Activated T-helper 9 cell treated with anti-CD3 and anti-CD28 coated beads, Interleukin-2, amount 50 U/mL, for 16 hours (primary cell): ENCODE measurements at regions not wholly inside any gene's neighbourhood (a gene's known extent, or its start where the extent isn't known, plus 50 kb on each side); places are given as distances from the start of the nearest gene placed in this dataset.

ENCODE experiments used
- DNase-seq: peaks from one replicate; pipeline ENCODE4 v3.0.0-alpha.2; 2020; ENCODE audit warnings: low read depth

GRCh38 chr10:78742730-78743615, 325.8 kb upstream of the ZMIZ1 start:
- DNase-seq, result no peak

DNA sequence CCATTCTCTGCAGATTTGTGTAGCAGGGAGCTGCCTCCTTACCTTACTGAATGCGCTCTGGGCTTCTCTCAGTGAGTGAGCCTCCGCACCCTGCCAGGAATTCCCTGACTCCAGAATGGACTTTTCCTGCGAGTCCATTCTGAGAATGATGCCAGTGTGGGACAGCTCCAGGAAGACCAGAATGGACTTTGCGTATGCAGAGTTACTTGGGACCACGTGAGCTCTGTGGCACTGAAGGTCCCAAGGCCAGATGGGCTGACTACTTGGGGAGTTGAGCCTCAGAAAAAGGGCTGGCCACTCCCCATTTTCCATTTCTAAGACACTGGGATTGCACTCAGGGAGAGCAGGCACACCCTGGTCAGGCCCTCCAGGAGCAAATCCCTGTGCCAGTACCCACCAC, 324.7 kb upstream of the ZMIZ1 start:
- no peak for DNase-seq

- no peak for DNase-seq
These were observed 324.2 kb upstream of the ZMIZ1 start for GRCh38 chr10:78744491-78745090.

GRCh38 chr10:78745441-78745840, 323.3 kb upstream of the ZMIZ1 start:
- DNase-seq, result no peak

DNA sequence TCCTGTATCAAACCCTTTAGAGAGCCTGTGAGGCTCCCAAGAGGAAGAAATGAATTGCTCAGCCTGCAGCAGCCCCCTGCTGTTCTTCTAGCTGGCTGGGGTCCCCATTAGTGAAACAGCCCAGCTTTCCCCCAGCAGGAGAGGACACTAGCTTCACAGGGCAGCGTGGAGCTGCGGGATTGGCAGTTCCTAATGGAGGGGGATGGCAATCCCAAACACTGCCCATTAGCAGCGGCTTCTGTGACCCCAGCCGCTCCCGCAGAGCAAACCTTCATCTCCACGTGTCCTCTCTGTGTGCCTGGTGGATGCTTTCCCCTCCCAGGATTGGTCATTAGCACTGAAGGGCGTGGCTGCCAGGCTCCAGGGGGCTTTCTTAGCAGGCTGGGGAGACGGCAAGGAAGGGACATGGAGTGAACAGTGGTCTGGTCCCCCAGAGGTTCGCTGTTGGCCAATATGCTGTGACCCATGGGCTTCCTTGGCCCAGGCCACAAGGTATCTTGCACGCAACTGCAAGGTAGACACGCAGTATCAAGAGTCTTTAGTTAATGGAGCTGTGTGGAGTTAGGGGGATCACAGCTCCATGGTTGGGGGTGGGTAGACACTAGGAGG, 322.5 kb upstream of the ZMIZ1 start:
- DNase-seq, result no peak

GRCh38 chr10:78747401-78748234, 321.1 kb upstream of the ZMIZ1 start:
- DNase-seq, result no peak

- no peak for DNase-seq
These were observed 320.6 kb upstream of the ZMIZ1 start for GRCh38 chr10:78748235-78748533.

DNA sequence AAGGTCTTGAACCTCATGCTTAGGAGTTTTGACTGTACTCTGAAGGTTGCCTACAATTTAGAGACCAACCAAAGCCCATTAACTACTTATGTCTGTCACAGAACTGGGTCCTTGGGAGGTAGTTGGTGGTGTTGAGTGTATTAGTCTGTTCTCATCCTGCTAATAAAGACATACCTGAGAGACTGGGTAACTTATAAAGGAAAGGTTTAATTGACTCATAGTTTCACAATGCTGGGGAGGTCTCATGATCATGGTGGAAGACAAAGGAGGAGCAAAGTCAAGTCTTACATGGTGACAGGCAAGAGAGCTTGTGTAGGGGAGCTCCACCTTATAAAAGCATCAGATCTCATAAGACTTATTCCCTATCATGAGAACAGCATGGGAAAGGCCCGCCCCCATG, 319.6 kb upstream of the ZMIZ1 start:
- DNase-seq, result no peak

DNA sequence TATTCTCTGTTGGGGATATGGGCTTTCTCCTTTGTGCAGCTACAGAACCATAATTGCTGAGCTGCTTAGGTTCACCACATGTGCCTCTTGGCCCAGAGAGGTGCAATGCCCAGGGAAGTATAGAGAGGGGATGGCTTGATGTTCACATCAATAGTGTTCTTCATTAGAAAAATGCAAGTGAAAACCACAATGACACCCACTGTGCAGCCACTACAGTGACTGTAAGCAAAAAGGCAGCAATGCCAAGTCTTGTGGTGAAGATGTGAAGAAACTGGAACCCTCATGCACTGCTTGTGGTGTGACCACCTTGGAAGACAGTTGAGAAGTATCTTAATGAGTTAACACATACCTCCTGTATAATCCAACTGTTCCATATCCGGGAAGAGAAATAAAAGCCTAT, 318.9 kb upstream of the ZMIZ1 start:
- DNase-seq, result no peak

- DNase-seq, result no peak
These were observed 318.3 kb upstream of the ZMIZ1 start for GRCh38 chr10:78750418-78750817.

DNA sequence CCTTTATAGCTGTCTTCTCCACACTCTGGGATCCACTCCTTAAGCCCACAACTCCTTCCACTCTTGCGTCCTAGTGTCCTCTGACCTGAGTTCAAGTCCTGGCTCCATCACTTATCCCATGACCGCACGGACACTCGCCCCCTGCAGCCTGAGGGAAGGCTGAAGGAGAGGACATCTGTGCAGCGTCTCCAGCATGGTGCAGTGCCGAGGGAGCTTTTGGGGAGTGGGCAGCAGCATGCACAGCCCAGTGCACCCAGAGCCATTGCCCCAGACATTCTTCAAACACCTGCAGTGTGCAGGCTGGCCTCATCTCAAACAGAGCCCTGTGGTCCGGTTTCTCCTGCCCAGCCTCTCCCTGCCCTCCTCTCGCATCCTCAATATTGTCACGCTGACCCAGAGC, 317.1 kb upstream of the ZMIZ1 start:
- DNase-seq, result no peak

DNA sequence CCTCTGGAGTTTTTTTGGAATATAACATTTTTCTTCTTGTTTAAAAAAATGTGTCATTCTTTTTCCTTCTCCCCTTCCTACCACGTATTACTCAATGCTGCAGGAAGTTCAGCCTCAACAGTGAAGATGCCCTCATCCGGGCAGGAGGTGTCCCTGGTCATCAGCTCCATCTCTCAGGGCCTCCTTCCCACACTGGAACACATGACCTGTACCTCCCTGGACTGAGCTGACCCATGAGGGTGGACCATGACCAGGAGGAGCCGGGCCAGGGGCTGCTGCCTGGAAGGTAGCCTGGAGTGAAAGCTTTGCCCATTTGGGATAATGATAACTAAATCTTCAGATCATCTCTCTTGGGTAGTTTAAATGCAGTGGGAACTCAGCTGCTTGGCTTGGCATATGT, 316.5 kb upstream of the ZMIZ1 start:
- DNase-seq, result no peak

GRCh38 chr10:78752708-78753107, 316.1 kb upstream of the ZMIZ1 start:
- no peak for DNase-seq

DNA sequence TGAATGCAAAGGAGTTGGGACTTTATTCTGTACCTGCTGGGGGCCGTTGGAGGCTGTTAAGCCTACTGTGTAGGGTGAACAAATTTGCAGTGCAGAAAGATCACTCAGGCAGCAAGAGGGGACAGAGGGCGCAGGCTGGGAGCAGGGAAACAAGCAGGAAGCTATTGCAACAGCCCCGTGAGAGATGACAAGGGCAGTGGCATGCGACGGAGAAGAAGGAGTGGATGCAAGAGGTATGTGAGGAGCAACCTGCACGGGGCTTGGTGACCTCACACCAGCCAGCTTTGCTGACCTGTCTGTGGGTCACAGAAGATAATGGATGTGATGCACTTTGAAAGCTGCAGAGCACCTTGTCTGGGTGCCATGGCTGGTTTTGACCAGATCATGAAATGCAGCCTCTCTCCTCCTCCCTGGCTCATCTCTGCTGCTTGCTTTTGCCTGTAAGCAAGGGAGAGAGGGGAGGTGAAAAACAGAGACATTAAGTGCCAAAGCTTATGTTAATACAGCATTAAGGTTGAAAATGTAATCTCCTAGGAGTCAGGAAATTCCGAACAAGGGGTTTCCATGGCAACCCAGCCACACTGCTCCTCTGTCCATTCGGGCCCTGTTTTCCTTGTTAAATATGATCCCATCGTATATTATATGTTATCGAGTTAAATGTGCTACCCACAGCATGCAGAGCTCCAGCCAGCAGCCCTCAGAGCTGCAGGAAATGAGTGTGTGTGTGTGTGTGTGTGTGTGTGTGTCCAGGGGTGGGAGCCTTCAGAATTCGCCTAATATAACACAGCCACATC, 314.3 kb upstream of the ZMIZ1 start:
- DNase-seq, result no peak

DNA sequence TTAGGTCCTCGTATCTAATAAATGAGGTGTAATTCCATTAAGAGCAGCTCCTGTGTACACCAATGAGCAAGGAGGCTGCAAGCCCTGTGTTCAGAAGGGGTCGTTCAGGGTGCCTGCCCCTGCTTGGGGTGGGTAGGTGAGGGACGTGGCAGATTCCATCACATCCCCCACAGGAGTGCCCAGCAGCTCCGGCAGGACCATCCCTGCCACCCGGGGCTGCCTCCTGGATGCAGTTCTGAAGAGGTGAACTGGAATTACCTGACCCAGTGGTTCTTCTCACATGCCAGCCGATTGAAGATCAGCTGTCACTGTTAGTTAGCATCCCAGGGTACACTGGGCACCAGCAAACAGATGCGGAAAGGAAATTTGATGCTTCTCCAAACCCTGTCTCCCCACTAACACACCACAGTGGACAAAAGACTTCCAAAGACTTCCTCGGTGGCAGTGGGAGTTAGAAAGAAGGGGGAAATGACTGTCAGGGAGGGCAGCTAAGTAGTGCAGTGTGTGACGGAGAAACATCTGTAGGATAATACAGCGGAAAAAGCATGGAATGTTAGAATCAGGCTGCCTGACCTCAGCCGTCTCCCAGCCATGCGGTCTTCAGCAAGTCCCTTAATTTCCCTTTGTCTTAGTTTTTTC, 313.6 kb upstream of the ZMIZ1 start:
- DNase-seq, result no peak

DNA sequence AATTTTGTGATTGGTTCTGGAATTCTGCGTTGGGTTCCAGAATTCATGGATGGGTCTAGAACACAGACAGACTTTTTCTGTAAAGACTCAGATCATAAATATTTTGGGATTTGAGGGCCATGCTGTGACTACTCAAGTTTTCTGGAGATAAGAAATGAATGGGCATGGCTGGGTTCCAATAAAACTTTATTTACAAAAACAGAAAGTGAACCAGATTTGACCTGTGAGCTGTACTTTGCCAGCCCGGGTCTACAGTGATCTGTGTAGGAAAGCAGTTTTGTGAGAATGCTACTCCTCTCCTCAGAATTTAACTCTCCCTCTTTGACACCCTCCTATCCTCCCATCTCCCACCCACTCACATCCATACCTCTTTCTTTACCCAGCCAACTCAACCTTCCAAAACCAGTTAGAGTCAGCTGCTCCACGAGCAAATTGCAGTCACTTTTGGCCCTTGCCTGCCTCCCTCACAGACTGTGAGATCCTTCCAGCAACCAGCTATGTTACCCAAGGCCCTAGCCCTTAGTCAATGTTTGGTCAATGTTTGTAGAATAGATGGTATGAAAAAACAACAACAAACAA, 312.8 kb upstream of the ZMIZ1 start:
- no peak for DNase-seq

GRCh38 chr10:78756604-78757343, 312.0 kb upstream of the ZMIZ1 start:
- DNase-seq, result no peak

- no peak for DNase-seq
These were observed 311.3 kb upstream of the ZMIZ1 start for GRCh38 chr10:78757344-78757925.

GRCh38 chr10:78758176-78758575, 310.6 kb upstream of the ZMIZ1 start:
- DNase-seq, result no peak
